Astrocyte of the cerebellum (primary cell): ENCODE measurements at regions not wholly inside any gene's neighbourhood (a gene's known extent, or its start where the extent isn't known, plus 50 kb on each side); places are given as distances from the start of the nearest gene placed in this dataset.

ENCODE experiments used
- DNase-seq: peaks from one replicate; pipeline ENCODE4 v3.0.0-alpha.2; 2011; ENCODE audit warnings: low read depth
- H3K4me3 ChIP-seq: 2 replicates; pipeline ENCODE4 v1.5.1; 2011; ENCODE audit warnings: mild to moderate bottlenecking, low read depth, low read length, moderate library complexity
- in situ Hi-C: cut with HindIII; loops from 2 replicates; pipeline ENCODE4 v1.10.0; 2017; ENCODE audit warnings: low sequenced_read_pairs
- TF ChIP-seq, protein P1 (sequence below): IDR thresholded peaks from 2 replicates; pipeline ENCODE4 v1.5.1; 2012; ENCODE audit warnings: low read length, low read depth, moderate library complexity, mild to moderate bottlenecking; ENCODE audit errors: missing control alignments

DNA sequence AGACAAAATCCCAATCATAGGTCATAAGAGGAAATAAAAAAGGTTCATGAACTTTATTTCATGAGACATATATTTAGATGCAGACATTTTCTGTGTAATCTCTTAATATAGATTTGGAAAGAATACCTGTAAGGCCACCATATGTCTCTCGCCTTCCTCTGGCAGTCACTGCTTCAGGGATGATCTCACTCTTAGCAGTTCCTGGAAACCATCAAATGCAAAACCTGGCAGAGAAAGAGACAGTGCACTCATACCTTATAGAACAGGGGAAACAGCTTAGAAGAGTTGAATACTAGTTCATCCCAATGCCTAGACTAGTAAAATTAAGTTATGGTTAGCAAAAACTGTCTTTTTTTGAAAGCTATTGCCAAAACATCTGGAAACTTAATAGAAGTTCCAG, 243.3 kb downstream of the GASK1B start:
- no peak overlapping the region for H3K4me3 ChIP-seq
- TF ChIP-seq, protein P1, sequence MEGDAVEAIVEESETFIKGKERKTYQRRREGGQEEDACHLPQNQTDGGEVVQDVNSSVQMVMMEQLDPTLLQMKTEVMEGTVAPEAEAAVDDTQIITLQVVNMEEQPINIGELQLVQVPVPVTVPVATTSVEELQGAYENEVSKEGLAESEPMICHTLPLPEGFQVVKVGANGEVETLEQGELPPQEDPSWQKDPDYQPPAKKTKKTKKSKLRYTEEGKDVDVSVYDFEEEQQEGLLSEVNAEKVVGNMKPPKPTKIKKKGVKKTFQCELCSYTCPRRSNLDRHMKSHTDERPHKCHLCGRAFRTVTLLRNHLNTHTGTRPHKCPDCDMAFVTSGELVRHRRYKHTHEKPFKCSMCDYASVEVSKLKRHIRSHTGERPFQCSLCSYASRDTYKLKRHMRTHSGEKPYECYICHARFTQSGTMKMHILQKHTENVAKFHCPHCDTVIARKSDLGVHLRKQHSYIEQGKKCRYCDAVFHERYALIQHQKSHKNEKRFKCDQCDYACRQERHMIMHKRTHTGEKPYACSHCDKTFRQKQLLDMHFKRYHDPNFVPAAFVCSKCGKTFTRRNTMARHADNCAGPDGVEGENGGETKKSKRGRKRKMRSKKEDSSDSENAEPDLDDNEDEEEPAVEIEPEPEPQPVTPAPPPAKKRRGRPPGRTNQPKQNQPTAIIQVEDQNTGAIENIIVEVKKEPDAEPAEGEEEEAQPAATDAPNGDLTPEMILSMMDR: no peak
- in situ Hi-C loops: no loop called here
- DNase-seq: no peak

DNA sequence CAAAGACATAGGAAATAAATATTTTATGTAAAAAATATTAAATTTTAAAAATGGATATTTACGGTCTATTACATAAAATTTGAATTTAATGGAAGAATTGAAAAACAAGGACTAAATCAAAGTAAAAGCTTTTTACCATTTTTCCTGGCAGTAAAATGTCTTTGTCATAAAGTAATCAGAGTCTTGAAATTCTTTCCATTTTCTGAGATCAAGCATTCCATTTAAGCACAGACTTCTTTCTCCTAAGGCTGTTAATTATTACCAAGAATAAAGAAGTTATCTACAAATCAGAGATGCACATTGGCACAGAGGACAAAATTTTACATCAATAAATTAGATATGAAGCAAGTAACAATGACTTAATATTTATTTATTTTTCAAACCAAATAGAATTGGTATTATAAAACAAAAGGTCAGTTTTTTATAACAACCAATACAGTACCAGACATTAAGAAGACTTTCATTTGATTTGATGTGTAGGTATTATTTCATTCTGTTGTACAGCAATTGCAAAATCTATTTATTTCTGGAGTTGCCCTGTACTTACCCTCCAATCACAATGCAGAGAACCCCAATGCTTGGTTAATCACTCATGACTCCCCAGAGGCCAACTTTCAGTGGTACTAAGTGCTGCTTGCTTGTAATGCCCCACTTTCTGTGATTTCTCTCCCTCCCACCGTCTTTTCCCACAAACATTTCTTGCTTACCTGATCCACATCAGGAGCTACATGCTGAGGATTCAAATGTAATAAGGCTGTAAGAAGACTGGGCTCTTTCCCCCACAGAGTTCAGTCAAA, 254.6 kb downstream of the GASK1B start:
- no peak overlapping the region for H3K4me3 ChIP-seq
- in situ Hi-C loops: no loop called here
- TF ChIP-seq, protein P1: no peak
- DNase-seq: no peak

DNA sequence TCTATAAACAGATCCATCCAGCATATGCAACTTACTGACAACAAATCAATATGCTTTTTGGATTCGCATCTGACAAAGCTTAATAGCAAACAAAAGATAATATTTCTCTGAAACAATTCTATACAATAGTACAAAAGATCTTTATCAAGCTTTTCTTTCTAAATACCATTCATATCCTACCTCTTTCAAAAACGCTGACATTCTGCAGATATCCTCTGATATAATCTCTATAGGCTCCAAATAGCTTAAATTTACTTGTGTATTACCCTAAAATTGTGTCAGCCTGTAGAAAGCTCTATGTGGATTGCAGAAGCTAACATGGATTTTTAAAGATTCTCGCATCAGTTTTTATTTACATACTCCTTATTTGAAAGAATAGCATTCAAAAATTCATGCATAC, 260.6 kb downstream of the GASK1B start:
- no peak for DNase-seq
- in situ Hi-C loops: no loop called here
- TF ChIP-seq, protein P1: no peak
- no peak overlapping the region for H3K4me3 ChIP-seq

DNA sequence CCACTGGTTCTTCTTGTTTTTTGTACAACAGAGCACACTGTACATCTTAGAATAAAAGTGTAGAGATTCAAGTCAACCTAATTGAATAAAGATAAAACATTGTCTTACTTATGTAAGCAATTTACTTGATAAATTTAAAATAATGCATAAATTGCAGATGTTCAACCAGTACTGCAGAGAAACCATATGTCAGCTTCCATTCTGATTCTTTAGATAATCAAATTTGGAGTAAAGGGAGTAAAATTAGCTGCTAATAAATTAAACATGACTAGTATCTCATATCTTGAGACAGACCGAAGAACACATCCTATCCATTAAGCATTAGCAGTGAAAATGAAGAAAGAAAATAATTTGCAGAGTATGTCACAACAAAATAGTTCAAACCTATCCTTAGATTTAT, 261.2 kb downstream of the GASK1B start:
- no peak overlapping the region for H3K4me3 ChIP-seq
- in situ Hi-C loops: no loop called here
- DNase-seq: no peak
- TF ChIP-seq, protein P1: no peak

DNA sequence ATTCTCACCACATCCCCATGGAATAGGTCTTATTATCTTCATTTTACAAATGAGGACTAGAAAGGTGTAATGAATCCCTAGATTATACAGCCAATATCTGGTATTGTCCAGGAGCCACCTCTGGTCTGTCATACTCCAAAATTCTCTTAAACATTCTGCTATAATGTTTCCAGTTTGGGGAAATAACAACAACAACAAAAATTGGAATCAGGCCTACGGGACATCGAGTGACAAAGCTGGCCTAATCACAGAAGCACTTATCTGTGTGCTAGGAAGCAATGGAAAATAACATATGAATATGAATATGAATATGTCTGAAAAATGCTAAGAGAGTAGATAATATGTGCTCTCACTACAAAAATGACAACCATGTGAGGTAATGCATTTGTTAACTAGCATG, 264.1 kb downstream of the GASK1B start:
- no peak for DNase-seq
- TF ChIP-seq, protein P1: no peak
- in situ Hi-C loops: no loop called here
- H3K4me3 ChIP-seq: no peak overlapping the region

DNA sequence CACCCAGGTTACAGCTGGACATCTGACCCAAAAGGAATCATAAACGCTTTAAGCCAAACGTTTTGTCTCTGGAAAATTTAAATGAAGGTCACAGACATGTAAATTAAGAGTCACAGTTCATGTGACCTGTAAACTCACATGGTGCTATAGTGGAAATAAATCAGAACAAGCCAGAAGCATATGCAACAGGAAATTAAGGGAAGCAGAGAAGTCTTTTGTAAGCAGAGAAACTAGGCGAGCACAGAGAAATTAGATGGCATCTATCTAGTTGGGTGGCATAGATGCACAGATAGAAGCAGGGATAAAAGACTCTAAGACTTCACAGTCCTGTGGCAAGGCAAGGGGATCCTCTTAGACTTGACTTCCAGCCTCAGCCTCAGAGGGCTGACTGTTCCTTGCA, 264.8 kb downstream of the GASK1B start:
- TF ChIP-seq, protein P1: no peak
- in situ Hi-C loops: no loop called here
- no peak for DNase-seq
- H3K4me3 ChIP-seq: no peak overlapping the region
